ENCODE measurements at regions not wholly inside any gene's neighbourhood (a gene's known extent, or its start where the extent isn't known, plus 50 kb on each side); places are given as distances from the start of the nearest gene placed in this dataset.

DNA sequence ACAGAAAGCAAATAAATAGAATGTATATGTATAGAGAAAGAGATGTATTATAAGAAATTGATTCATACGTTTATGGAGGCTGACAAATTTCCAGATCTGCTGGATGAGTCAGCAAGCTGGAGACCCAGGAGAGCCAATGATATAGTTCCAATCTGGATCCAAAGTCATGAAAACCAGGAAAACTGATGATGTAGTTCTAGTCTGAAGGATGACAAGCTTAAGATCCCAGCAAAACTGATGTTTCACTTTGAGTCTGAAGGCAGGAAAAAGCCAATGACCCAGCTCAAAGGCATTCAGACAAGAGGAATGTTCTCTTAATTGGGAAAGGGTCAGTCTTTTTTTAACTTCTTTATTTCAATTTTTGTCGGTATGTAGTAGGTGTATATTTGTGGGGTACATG is 102.6 kb downstream of the LHFPL1 start:
- DNase-seq (ENCODE audit: low read depth) = no peak
- no peak overlapping the region for H3K4me3 ChIP-seq (ENCODE audit: low read length)
- TF ChIP-seq, protein P1, sequence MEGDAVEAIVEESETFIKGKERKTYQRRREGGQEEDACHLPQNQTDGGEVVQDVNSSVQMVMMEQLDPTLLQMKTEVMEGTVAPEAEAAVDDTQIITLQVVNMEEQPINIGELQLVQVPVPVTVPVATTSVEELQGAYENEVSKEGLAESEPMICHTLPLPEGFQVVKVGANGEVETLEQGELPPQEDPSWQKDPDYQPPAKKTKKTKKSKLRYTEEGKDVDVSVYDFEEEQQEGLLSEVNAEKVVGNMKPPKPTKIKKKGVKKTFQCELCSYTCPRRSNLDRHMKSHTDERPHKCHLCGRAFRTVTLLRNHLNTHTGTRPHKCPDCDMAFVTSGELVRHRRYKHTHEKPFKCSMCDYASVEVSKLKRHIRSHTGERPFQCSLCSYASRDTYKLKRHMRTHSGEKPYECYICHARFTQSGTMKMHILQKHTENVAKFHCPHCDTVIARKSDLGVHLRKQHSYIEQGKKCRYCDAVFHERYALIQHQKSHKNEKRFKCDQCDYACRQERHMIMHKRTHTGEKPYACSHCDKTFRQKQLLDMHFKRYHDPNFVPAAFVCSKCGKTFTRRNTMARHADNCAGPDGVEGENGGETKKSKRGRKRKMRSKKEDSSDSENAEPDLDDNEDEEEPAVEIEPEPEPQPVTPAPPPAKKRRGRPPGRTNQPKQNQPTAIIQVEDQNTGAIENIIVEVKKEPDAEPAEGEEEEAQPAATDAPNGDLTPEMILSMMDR (IDR thresholded peaks at IDR 0.05; ENCODE audit: insufficient read depth, low read depth, low read length, missing control alignments) = no peak

DNA sequence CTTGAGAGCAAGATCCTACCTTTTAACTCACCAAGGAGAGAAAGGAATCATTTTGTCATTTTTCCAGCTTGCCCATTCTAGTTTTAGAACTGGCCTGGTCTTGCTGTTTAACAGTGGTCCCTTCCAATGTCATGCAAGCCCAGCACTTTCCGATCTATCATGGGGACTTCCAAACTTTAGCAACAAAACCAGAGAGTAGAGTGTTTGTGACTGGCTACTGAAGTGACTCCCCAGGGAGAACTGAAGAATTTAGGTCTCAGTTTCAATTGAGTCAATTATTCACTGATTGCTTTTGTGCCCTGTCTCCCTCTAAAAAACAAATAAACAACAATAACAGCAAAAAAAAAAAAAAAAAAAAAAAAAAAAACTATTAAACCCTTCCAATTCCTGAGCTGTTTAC is 108.3 kb downstream of the LHFPL1 start:
- DNase-seq (ENCODE audit: low read depth) = no peak
- TF ChIP-seq, protein P1 (IDR thresholded peaks at IDR 0.05; ENCODE audit: insufficient read depth, low read depth, low read length, missing control alignments) = no peak
- H3K4me3 ChIP-seq (ENCODE audit: low read length) = no peak overlapping the region

DNA sequence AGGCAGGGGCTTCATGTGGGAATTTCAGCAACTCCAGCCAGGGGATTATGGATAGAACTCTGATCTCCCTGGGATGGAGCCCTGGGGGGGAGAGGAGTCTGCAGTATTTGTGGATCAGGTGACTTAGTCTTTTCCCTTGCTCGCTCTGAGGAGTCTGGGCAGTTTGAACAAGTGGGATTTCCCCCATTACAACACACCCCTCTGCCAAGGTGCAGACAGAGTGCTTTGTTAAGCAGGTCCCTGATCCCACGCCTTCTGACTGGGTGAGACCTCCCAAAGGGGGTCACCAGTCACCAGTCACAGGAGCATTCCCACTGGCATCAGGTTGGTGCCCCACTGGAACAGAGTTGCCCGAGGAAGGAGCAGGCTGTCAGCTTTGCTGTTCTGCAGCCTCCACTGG is 123.9 kb downstream of the LHFPL1 start:
- TF ChIP-seq, protein P1 (IDR thresholded peaks at IDR 0.05; ENCODE audit: insufficient read depth, low read depth, low read length, missing control alignments) = no peak
- H3K4me3 ChIP-seq (ENCODE audit: low read length) = no peak overlapping the region
- no peak for DNase-seq (ENCODE audit: low read depth)

DNA sequence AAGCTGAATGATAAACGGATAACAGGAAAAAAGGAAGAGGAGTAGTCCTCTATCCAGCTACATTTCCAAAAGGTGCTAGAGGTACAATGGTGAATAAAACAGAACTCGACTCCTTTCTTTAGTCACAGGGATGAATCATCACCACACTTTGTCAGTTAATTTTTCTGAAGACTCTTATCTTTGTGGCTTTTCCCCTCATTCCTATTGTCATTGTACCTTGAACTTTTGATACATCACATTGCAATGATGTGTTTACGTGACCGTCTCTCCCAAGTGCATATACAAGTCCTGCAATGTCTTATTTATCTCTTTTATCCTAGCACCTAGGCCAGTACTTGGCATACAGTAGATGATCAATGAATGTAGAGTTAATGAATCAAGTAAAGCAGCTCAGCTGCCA is 134.7 kb downstream of the LHFPL1 start:
- H3K4me3 ChIP-seq (ENCODE audit: low read length) = no peak overlapping the region
- no peak for DNase-seq (ENCODE audit: low read depth)
- TF ChIP-seq, protein P1 (IDR thresholded peaks at IDR 0.05; ENCODE audit: insufficient read depth, low read depth, low read length, missing control alignments) = no peak

DNA sequence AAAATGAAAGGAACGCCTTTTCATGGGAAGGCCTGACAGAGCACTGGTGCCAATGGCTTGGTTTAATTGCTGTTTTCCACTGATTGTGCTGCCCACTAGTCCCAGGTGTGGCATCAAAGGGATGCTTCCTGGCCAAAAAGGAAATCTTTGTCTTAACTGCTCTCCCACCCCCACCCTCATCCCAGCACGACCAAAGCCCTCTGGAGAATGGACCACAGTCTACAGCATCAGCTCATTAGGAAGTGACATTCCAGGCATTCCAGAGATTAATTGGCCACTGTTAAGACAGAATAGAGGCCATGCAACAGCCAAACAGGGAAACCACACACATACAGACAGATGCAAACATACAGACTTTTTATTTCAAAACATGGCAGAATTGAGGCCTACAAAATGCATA is 143.2 kb downstream of the LHFPL1 start:
- TF ChIP-seq, protein P1 (IDR thresholded peaks at IDR 0.05; ENCODE audit: insufficient read depth, low read depth, low read length, missing control alignments) = no peak
- H3K4me3 ChIP-seq (ENCODE audit: low read length) = no peak overlapping the region
- no peak for DNase-seq (ENCODE audit: low read depth)

DNA sequence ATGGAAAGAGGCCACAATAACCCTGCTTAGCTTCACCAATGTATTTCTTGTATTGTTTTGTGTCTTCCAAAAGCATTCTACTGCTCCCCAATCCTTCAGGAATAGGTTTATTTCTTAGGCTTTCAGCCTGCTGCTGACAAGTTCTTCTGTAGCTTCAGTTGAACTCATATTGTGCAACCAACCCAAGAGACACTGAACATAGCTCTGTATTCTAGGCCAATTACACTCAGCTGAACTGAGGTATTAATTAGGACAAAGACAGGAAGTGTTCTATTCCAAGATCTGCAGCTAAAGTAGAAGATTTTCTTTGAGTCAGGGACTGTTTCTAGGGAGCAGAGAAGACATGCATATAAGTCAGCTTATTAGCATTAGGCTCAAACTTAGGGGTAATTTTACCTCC is 151.8 kb downstream of the LHFPL1 start:
- H3K4me3 ChIP-seq (ENCODE audit: low read length) = no peak overlapping the region
- TF ChIP-seq, protein P1 (IDR thresholded peaks at IDR 0.05; ENCODE audit: insufficient read depth, low read depth, low read length, missing control alignments) = no peak
- DNase-seq (ENCODE audit: low read depth) = no peak

DNA sequence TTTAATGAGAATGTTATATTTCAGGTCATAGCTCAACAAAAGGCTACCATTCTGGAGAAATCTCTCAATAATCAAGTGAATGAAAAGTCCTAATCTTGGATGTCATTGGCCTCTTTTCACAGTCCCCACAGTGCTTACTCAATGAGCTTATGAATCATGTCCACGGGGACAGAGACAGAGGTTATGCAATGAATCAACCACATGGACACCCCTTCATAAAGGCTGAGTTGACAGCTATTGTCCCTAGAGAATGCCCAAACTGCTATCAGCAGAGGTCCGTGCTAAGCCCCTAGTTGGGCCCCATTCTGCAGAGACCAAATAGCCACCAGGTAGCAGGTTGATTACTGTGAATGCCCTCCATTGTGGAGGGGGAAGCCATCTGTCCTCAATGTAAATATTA is 158.1 kb downstream of the LHFPL1 start:
- TF ChIP-seq, protein P1 (IDR thresholded peaks at IDR 0.05; ENCODE audit: insufficient read depth, low read depth, low read length, missing control alignments) = no peak
- DNase-seq (ENCODE audit: low read depth) = no peak
- H3K4me3 ChIP-seq (ENCODE audit: low read length) = no peak overlapping the region

Measured in epithelial cell of esophagus (primary cell).